GM21367 (cell line): ENCODE measurements at regions not wholly inside any gene's neighbourhood (a gene's known extent, or its start where the extent isn't known, plus 50 kb on each side); places are given as distances from the start of the nearest gene placed in this dataset.
"Not testable (repeated sequence)": the region's sequence is repeated elsewhere in the genome, so short reads cannot be mapped to it uniquely, and the experiment has no call there.

Source experiments
- ATAC-seq: cut with Tn5 transposase; IDR thresholded peaks from one replicate; pipeline ENCODE4 v1.9.1; 2021; ENCODE audit not compliant: unreplicated experiment

DNA sequence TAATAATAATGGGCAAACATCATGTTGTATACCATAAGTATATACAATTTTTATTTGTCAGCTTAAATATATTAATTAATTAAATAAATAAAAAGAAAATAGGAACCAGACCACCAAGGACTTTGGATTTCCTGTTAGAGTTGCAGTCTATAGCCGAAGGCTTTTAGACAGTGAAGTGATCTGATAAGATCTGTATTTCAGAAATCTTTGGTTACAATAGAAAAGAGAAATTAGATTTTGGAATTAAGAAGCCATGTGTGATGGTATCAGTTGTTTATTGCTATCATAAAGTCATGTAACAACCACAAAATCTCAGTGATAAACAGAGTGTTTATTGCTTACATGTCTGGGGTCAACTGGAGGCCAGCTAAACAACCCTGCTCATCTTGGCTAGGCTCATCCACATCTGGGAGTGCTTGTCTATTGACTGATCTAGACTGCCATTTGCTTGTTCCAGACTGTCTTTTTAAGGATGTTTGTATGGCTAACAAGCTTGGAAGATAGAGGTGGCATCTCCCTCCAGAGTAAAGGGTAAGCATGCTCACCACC is 142.1 kb upstream of the USP9X start:
- ATAC-seq = no peak

DNA sequence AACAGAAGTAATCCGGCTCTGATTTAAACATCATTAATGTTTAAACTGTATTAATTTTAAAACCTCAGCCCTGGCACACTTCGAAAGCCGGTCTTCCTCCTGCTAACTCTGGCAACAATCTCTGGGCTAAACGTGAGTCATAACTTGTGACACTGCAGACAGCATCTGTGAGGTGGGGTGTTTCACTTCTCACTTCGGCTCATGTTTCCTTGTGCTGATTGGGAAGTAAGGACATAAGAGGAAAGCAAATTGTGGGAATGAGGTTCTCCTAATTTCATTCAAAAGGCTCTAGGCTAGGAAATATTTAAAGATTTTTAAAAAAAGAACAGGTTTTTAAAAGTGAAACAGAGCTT is 139.9 kb upstream of the USP9X start:
- ATAC-seq = no peak

DNA sequence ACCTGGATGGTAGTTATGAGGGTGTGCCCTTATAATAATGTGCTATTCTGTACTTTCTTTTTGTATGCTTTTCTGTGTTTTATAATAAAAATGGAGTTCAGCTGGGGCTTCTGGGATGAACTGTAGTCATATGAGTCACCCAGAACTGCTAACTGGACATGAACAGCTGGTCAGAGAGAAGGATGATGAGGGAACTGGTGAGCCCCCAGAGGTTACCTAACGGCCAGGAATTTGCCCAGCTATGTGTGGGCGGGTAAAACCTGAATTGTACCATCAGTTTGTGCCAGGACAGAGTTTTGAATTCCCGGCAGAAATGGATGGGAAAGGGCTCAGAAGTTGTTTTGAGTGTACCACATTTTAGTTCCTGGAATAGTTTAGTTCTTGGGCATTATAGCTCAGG is 138.0 kb upstream of the USP9X start:
- ATAC-seq = no peak

DNA sequence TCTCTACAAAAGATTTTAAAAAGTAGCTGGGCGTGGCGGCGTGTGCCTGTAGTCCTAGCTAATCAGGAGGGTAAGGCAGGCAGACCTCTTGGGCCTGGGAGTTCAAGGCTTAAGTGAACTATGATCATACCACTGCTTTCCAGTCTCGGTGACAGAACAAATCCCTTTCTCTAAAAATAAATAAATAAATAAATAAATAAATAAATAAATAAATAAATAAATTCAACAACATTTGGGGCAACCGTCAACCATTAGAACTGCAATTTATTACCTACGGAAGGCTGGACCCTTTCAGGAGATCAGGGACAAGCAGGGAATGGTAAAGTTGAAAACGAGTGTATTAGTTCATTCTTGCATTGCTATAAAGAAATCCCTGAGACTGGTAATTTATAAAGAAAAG is 136.2 kb upstream of the USP9X start:
- no peak for ATAC-seq

DNA sequence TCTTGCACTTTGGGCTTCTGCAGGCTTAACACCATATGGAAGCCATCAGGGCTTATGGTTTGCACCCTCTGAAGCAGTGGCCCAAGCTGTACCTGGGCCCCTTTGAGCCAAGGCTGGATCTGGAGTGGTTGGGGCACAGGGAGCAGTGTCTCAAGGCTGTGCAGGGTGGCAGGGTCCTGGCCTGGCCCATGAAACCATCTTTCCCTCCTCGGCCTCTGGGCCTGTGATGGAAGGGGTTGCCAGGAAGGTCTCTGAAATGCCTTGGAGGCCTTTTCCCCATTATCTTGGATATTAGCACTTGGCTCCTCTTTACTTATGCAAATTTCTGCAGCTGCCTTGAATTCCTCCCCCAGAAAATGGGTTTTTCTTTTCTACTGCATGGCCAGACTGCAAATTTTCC is 134.7 kb upstream of the USP9X start:
- no peak for ATAC-seq

DNA sequence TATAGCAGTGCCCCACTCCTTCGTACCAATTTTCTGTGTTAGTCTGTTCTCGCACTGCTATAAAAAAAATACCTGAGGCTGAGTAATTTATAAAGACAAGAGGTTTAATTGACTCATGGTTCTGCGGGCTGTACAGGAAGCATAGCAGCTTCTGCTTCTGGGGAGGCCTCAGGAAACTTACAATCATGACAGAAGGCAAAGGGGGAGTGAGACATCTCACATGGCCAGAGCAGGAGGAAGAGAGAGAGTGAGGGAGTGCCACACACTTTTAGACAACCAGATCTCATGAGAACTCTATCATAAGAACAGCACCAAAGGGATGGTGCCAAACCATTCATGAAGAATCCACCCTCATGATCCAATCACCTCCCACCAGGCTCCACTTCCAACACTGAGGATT is 133.8 kb upstream of the USP9X start:
- not testable (repeated sequence) for ATAC-seq

DNA sequence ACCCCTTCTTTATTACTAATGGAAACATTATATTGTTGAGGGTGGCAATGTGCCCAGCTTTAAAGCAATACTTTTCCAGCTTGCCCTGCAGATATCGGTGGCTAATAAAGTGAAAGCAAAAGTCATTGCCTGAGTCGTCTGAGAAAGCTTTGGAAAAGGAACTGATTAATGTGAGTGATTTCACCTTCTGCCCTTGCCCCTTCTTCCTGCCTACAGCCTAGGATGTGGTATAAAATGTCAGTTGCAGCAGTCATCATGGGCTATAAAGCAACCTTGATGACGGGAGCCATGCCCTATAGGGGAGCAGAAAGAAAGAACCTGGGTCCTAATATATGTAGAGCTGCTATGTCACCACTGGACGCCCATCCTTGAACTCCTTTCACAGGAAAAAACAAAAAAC is 132.4 kb upstream of the USP9X start:
- no peak for ATAC-seq

DNA sequence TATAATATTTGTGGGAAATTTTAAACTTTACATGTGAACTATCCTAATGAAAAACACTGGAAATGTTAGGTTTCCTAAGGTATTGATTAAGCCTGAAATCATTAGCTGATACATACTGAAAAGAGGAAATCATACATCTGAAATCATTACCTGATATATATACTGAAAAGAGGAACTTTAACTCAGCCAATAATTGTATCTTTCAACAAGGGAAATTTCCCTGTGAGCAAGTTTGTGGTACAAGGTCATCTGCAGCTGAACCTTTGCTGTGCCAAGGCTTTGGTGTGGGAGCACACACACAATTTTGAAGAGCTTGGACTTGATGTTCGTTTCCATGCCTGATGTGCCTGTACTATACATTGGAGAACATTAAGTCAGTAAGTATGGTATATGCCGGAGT is 131.9 kb upstream of the USP9X start:
- ATAC-seq = no peak

DNA sequence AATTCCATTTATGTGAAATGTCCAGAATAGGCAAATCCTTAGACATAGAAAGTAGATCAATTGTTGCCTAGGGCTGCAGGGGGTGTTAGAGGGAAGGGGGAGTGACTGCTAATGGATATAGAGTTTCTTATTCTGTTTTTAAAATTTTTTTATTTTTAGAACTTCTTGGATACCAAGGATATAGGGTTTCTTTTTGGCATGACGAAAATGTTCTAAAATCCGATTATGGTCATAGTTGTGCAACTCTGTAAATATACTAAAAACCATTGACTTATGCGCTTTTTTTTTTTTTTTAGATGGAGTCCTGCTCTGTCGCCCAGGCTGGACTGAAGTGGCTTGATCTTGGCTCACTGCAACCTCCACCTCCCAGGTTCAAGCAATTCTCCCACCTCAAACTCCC is 125.2 kb upstream of the USP9X start:
- ATAC-seq = no peak

DNA sequence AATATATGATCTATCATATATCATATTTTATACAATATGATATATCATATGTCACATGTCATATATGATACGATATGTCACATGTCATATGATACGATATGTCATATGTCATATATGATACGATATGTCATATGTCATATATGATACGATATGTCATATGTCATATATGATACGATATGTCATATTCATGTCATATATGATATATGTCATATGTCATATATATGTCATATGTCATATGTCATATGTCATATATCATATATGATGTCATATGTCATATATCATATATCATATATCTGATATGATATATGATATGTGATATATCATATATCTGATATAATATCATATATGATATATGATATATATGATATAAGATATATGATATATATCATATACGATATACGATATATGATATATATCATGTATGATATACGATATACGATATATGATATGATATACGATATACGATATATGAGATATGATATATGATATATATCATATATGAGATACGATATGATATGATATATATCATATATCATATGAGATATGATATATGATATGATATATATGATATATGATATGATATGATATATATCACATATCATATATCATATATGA is 122.3 kb upstream of the USP9X start:
- no peak for ATAC-seq

DNA sequence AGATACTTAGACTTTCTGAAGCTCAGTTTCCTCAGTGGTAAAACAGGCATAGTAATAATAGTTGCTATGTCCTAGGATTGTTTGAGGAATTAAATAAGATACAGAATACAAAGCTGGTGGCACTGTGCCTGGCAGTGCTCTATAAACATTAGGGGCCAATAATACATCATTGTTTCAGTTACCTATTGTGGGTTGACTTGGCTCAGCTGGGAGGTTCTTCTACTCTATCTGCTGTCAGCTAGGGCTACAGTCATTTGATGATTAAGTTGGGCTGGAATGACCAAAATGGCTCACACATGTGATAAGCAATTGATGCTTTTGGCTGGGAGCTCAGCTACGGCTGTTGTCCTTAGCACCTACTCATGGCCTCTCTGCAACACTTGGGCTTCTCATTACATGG is 121.2 kb upstream of the USP9X start:
- ATAC-seq = no peak

DNA sequence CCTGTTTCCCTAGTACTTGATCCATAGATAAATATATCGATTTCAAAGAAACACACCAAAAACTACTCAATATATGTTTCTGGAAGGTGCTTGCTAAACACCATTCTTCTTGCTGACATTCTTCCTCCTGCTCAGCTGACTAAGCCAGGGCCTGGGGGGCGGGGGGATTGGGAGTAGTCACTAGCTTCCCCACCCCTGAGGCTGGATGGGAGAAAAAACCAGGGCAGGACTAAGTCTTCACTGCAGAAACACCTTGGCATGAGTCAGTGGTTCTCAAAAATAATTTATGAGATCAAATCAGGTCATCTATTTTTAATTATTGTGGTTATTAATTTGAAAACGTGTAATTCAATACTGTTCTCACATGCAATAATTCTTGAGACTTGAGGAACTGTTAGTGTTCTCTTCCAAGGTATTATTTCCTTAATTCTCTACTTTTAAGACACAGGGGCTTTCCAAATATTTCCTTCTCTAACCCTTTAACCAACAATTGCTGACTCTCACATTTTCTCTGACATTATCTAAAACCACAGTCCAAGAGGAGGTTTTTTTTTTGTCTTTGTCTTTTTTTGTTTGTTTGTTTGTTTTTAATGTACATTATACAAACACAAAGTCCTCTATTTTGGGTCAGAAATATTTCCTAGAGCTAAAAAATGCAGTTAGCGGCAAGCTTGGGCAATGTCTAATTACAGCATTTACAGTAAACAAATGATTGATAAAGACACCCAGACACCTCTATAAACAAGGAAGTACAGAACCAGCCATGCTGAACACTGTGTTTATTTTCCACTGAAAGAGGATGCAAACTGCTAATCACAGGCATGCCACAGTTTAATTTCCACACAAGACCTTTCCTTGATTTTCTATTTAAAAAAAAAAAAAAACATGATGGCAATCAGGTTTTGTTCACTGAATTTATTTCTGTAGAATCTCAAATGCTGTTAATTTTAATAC is 120.3 kb upstream of the USP9X start:
- no peak for ATAC-seq

DNA sequence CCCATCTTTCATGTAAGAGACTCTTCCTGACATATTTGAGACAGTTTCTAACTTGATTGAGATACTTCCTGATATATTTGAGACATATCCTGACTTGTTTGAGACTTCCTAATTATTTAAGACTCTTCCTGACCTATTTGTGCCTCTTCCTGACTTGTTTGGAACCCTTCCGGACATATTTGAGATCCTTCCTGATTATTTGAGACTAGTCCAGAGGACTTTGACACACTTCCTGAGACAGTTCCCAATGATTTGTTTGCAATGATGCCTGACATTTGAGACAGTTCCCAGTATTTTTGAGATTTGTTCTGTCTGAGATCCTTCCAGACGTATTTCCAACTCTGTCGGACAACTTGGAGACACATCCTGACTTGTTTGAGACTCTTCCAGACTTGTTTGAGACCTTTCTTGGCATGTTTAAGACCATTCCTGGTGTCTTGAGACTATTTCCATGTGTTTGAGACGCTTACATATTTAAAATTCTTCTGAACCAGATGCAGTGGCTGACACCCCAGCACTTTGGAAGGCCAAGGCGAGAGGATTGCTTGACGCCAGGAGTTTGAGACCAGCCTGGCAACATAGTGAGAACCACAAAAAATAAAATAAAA is 118.9 kb upstream of the USP9X start:
- no peak for ATAC-seq

DNA sequence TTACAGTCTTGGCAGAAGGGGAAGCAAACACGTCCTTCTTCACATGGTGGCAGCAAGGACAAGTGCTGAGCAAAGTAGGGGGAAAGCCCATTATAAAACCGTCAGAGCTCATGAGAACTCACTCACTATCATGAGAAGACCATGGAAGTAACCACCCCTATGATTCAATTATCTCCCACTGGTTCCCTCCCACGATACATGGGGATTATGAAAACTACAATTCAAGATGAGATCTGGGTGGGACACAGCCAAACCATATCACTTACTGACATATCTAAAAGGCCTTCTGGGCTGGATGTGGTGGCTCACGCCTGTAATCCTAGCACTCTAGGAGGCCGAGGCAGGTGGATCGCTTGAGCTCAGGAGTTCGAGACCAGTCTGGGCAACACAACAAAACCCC is 117.1 kb upstream of the USP9X start:
- ATAC-seq = no peak

DNA sequence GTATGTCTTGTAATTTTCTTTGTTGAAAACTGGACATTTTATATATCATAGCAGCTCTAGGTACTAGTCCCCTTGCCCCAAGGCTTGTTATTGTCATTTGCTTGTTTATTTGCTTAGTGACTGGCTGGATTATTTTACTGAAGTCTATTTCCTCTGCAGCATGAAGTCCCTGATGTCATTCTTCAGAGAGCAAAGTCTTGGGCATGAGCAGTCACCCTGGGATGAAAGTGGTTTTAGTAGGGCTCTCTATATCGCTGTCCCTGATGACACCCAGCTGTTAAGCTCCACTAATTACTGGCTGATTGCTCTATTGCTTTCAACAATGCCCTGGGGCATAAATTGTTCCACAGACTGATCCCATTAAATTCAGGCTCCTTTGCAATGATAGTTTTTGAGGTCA is 113.5 kb upstream of the USP9X start:
- ATAC-seq = no peak

DNA sequence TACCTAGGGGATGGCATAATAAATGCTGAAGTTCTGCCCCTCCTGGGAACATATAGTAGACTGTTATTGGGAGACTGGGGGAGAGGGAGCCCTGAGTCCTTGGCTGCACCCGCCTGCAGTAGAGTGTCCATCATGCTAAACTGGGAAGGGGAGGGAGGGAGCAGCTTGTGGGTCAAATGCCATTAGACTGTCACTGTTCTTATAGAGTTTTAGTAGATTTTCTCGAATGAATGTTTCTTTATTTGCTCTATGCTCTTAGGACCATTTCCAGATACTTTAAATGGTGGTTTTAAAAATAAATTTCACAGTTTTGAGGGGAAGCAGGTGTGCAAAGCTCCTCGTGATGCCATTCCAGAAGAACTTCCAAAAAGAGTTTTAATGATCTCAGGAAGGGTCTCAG is 111.6 kb upstream of the USP9X start:
- ATAC-seq = no peak

DNA sequence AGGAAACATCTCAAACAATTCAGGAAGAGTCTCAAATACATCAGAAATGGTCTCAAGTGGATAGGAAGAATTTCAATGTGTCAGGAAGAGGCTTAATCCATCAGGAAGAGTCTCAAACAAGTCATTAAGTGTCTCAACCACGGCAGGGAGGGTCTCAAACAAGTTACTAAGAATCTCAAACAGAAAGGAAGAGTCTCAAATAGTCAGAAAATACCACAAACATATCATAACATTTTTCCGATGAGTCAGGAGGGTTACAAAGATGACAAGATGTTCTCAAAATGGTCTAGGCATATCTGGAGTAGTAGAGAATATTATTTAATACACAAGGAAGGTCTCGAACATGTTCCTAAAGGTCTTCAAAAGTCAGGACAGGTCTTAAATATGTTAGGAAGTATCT is 109.3 kb upstream of the USP9X start:
- no peak for ATAC-seq

DNA sequence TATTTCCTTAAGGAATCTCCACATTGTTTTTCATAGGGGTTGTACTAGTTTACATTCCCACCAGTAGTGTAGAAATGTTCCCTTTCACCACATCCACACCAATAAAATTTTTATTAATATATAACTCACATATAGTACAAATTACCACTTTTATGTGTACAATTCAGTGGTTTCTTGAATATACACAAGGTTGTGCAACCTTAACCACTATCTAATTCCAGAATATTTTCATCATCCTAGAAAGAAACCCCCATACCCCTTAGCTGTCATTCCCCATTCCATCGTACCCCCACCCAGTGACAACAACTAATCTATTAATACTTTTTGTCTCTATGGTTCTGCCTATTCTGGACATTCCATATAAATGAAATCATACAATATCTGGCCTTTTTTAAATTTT is 108.3 kb upstream of the USP9X start:
- no peak for ATAC-seq

DNA sequence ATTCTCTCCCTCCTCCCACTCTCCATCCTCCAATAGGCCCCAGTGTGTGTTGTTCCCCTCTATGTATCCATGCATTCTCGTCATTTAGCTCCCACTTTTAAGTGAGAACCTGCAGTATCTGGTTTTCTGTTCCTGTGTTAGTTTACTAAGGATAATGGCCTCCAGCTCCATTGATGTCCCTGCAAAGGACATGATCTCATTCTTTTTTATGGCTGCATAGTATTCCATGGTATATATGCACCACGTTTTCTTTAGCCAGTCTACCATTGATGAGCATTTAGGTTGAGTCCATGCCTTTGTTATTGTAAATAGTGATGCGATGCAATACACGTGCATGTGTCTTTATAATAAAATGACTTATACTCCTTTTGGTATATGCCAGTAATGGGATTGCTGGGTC is 100.3 kb upstream of the USP9X start:
- ATAC-seq = no peak

DNA sequence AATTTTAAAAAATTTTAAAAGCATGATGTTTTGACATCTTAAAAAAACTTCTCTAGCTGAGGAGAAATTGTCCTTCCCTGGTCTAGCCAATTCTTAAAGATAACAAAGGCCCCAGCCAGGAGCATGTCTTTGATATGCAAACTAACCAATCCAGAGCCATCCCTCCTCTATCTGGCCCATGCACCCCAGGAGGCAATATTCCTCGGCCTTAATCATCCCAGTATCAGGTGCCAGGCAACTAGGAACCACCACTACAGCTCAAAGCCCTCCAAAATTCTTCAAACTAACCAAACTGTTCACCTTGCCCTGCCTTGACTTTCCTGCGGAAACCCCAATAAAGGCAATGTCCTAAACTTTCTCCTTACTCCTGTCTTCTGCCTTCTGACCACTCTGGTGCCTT is 97.8 kb upstream of the USP9X start:
- ATAC-seq = no peak

DNA sequence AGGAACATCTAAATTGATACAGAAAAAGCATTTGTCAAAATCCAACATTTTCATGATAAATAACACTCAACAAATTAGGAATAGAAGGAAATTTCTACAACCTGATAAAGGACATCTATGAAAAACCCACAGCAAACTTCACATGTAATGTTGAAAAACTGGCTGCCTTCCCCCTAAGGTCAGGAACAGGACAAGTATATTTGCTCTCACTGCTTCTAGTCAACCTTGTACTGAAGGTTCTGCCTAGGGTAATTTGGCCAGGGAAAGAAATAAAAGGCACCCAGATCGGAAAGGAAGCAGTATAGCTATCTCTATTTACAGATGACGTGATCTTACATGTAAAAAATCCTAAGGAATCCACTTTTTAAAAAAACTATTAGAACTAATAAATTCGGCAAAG is 97.1 kb upstream of the USP9X start:
- no peak for ATAC-seq

DNA sequence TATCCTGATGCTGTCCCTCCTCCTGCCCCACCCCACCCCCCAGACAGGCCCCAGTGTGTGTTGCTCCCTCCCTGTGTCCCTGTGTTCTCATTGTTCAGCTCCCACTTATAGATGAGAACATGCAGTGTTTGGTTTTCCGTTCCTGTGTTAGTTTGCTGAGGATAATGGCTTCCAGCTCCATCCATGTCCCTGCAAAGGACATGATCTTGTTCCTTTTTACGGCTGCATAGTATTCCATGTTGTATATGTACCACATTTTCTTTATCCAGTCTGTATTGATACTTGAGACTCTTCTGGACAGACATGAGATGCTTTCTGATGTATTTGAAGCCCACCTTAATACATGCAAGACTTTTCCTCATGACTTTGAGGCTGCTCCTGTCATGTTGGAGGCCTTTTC is 91.8 kb upstream of the USP9X start:
- ATAC-seq = not testable (repeated sequence)
